ENCODE measurements at regions not wholly inside any gene's neighbourhood (a gene's known extent, or its start where the extent isn't known, plus 50 kb on each side); places are given as distances from the start of the nearest gene placed in this dataset.

- H3K4me3 ChIP-seq (ENCODE audit: low read depth, low read length), result no peak overlapping the region
- DNase-seq (ENCODE audit: low read depth), result no peak
- TF ChIP-seq POLR2A (IDR thresholded peaks at IDR 0.05; ENCODE audit: extremely low read depth, insufficient read length) (no peak), MYC (IDR thresholded peaks at IDR 0.05; ENCODE audit: low read depth, low read length) (no peak)
These were observed 1045.0 kb downstream of the GLUD2 start for GRCh38 chrX:122092360-122092759.

GRCh38 chrX:122092978-122093377 lies 1045.6 kb downstream of the GLUD2 start:
- DNase-seq (ENCODE audit: low read depth), result no peak
- H3K4me3 ChIP-seq (ENCODE audit: low read depth, low read length), result no peak overlapping the region
- TF ChIP-seq MAX (IDR thresholded peaks at IDR 0.05; ENCODE audit: low read depth, low read length) (no peak), CTCF (IDR thresholded peaks at IDR 0.05; ENCODE audit: low read depth, low read length) (no peak), POLR2A (IDR thresholded peaks at IDR 0.05; ENCODE audit: extremely low read depth, insufficient read length) (no peak), MYC (IDR thresholded peaks at IDR 0.05; ENCODE audit: low read depth, low read length) (no peak)

GRCh38 chrX:122094611-122095010 lies 1047.2 kb downstream of the GLUD2 start:
- DNase-seq (ENCODE audit: low read depth), result no peak
- no peak overlapping the region for H3K4me3 ChIP-seq (ENCODE audit: low read depth, low read length)
- no peak for TF ChIP-seq POLR2A (IDR thresholded peaks at IDR 0.05; ENCODE audit: extremely low read depth, insufficient read length)
- no peak for TF ChIP-seq MAX (IDR thresholded peaks at IDR 0.05; ENCODE audit: low read depth, low read length)
- no peak for TF ChIP-seq CTCF (IDR thresholded peaks at IDR 0.05; ENCODE audit: low read depth, low read length)
- no peak for TF ChIP-seq MYC (IDR thresholded peaks at IDR 0.05; ENCODE audit: low read depth, low read length)

- peak; percentile 2 for DNase-seq (ENCODE audit: low read depth)
- no peak for TF ChIP-seq MYC (IDR thresholded peaks at IDR 0.05; ENCODE audit: low read depth, low read length)
- TF ChIP-seq CTCF (IDR thresholded peaks at IDR 0.05; ENCODE audit: low read depth, low read length), result no peak
- no peak for TF ChIP-seq MAX (IDR thresholded peaks at IDR 0.05; ENCODE audit: low read depth, low read length)
- no peak for TF ChIP-seq POLR2A (IDR thresholded peaks at IDR 0.05; ENCODE audit: extremely low read depth, insufficient read length)
- no peak overlapping the region for H3K4me3 ChIP-seq (ENCODE audit: low read depth, low read length)
These were observed 1066.0 kb downstream of the GLUD2 start for GRCh38 chrX:122113376-122113775.

- DNase-seq (ENCODE audit: low read depth), result no peak
- no peak overlapping the region for H3K4me3 ChIP-seq (ENCODE audit: low read depth, low read length)
- TF ChIP-seq MAX (IDR thresholded peaks at IDR 0.05; ENCODE audit: low read depth, low read length) (no peak), MYC (IDR thresholded peaks at IDR 0.05; ENCODE audit: low read depth, low read length) (no peak), CTCF (IDR thresholded peaks at IDR 0.05; ENCODE audit: low read depth, low read length) (no peak), POLR2A (IDR thresholded peaks at IDR 0.05; ENCODE audit: extremely low read depth, insufficient read length) (no peak)
These were observed 1066.5 kb downstream of the GLUD2 start for GRCh38 chrX:122113896-122114295.

- TF ChIP-seq MYC (IDR thresholded peaks at IDR 0.05; ENCODE audit: low read depth, low read length), result no peak
- TF ChIP-seq MAX (IDR thresholded peaks at IDR 0.05; ENCODE audit: low read depth, low read length), result no peak
- no peak for TF ChIP-seq POLR2A (IDR thresholded peaks at IDR 0.05; ENCODE audit: extremely low read depth, insufficient read length)
- no peak for TF ChIP-seq CTCF (IDR thresholded peaks at IDR 0.05; ENCODE audit: low read depth, low read length)
- no peak overlapping the region for H3K4me3 ChIP-seq (ENCODE audit: low read depth, low read length)
- DNase-seq (ENCODE audit: low read depth), result no peak
These were observed 1068.2 kb downstream of the GLUD2 start for GRCh38 chrX:122115604-122116003.

Measured in NB4 (cell line).